Adrenal gland (tissue), 9 donors: ENCODE measurements at regions not wholly inside any gene's neighbourhood (a gene's known extent, or its start where the extent isn't known, plus 50 kb on each side); places are given as distances from the start of the nearest gene placed in this dataset.

Experiments
- DNase-seq, 7 donors: peaks; one replicate each; pipeline ENCODE4 v3.0.0-alpha.2; 2019 to 2020
- H3K27ac ChIP-seq, 5 donors: fragments of 200-600 bp; sonication (generic) in 4 of 5; 1 replicate in 3 of 5; 2 replicates in 2 of 5; pipeline versions ENCODE4 v1.5.1 to v1.8.0; 2016 to 2020; ENCODE audit warnings: mild to moderate bottlenecking in 1 of 5
- H3K27me3 ChIP-seq: fragments of 200-600 bp; 2 replicates; pipeline ENCODE4 v1.8.0; 2021
- H3K36me3 ChIP-seq, 2 donors: fragments of 200-600 bp; replicated peaks in 1 of 2; 1 replicate in 1 of 2; 2 replicates in 1 of 2; pipeline versions ENCODE4 v1.5.1 to v1.8.0; 2018 to 2022
- H3K4me1 ChIP-seq, 2 donors: fragments of 200-600 bp; replicated peaks in 1 of 2; 1 replicate in 1 of 2; 2 replicates in 1 of 2; pipeline versions ENCODE4 v1.5.1 to v1.8.0; 2018 to 2021
- H3K4me3 ChIP-seq, 4 donors: fragments of 200-600 bp; sonication (generic) in 3 of 4; one replicate each; pipeline ENCODE4 v1.5.1; 2016 to 2018
- H3K9me3 ChIP-seq, 3 donors: fragments of 200-600 bp; sonication (generic) in 1 of 3; replicated peaks in 1 of 3; 1 replicate in 2 of 3; 2 replicates in 1 of 3; pipeline versions ENCODE4 v1.5.1 to v1.8.0; 2016 to 2021
- CTCF ChIP-seq, 6 experiments: fragments of 450-650 bp in 4 of 6; fragments of 200-600 bp in 2 of 6; sonication (generic) in 1 of 6; IDR thresholded peaks; 1 replicate in 5 of 6; 2 replicates in 1 of 6; pipeline versions ENCODE4 v1.5.1 to v1.8.0; 2016 to 2021; ENCODE audit warnings: antibody characterized with exemption in 6 of 6, mild to moderate bottlenecking in 2 of 6, moderate library complexity in 1 of 6
- POLR2A ChIP-seq, 2 donors: fragments of 450-650 bp; IDR thresholded peaks; one replicate each; pipeline ENCODE4 v1.6.1; 2017; ENCODE audit warnings: antibody characterized with exemption in 2 of 2, mild to moderate bottlenecking in 2 of 2, moderate library complexity in 1 of 2
- WGBS, 4 donors: extraction: QIAGEN DNeasy Blood & Tissue Kit in 2 of 4; methylation state at CpG; one replicate each; pipeline versions ENCODE4 v1.1.5 to v1.1.7; 2013 to 2017; 5-methylcytosine and 5-hydroxymethylcytosine counted together
- intact Hi-C, 2 donors: fragments of 100-400 bp; cut with DNase I; formaldehyde crosslinking; loops; one replicate each; pipeline versions ENCODE4 v1.14.1 to v1.15.0; 2022 to 2023
- donor health status: healthy with polysubstance abuse.
- donor health status: Bipolar disorder and iron deficiency.
- donor health status: DM: yes; HTN: yes; CAD: no.
- donor health status: DM: no; HTN: no; CAD: no.
- donor health status: DM: no; HTN: no; CAD: no.

DNA sequence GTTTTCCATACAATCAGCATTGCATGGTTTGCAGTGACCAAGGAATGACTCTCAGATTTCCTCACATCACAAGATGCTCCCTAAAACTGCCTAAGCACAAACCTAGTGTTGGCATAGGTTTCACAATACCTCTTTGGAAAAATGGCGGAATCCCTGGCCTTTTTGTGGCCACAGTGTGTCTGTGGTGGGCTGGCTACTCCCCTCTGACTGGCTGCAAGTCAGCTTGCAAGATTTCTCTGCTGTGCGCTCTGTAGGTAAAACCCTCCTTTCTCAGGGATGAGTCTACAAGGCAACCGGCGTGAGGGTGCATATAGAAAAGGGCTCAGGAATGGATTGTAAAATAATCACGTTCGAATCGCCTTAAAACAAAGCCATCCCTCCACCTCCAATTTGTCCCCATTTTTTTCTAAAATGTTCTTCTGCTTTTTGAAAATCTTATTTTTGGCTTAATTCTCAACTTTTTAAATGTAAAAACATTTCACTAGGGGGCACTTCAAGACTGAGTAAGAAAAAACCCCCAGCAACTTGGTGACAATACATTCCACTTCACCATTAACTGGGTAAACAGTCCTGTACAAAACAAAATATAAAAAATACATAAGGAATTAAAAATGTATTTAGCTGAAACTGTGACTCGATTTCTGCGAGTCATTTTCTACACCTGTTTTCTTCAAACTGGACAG is 235.6 kb downstream of the STIM2 start:
- WGBS, 4 donors: 65 to 73% (median 67%) methylated on average over 9 of the region's 9 CpGs
- H3K27ac ChIP-seq: no peak overlapping the region
- H3K4me3 ChIP-seq: no peak overlapping the region
- H3K36me3 ChIP-seq: no peaks in the 10 kb centered on the region
- TF ChIP-seq CTCF (IDR thresholded peaks at IDR 0.05): no peak
- intact Hi-C loops: no loop called here
- no peaks in the 10 kb centered on the region for H3K4me1 ChIP-seq
- peaks cover 3% of the 10 kb centered on the region for H3K27me3 ChIP-seq
- DNase-seq: no peak
- no peaks in the 10 kb centered on the region for H3K9me3 ChIP-seq

GRCh38 chr4:27098034-27098433 is 237.4 kb downstream of the STIM2 start:
- Histone ChIP-seq H3K9me3 (no peaks in the 10 kb centered on the region), H3K4me3 (no peak overlapping the region), H3K27me3 (no peaks in the 10 kb centered on the region), H3K36me3 (no peaks in the 10 kb centered on the region), H3K27ac (no peak overlapping the region), H3K4me1 (no peaks in the 10 kb centered on the region)
- WGBS, 4 donors: 41 to 65% (median 49%) methylated on average over 1 of the region's 1 CpG
- intact Hi-C loops: no loop called here
- TF ChIP-seq POLR2A (IDR thresholded peaks at IDR 0.05): no peak
- TF ChIP-seq CTCF (IDR thresholded peaks at IDR 0.05): no peak
- DNase-seq: no peak

DNA sequence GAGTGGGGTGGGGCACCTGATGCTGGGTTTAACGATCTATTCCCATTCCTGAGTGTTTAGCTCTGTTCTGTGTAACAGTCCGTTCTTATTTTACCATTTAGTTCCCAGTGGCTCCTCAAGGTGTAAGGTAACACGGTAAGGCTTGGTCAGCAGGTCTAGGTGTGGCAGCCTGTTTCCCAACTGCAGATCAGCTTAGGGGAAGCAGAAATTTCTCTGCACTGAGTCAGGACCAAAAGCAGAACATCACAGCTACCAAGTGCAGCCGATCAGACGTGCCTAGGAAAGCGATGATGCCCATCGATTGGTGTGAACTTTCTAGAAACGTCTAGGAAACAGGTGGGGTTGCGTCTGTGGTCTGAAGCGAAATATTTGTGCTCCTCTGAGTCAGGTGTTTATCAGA is 240.1 kb downstream of the STIM2 start:
- peaks cover 4% of the 10 kb centered on the region for H3K27me3 ChIP-seq
- WGBS, 4 donors: 69 to 81% (median 75%) methylated on average over 10 of the region's 10 CpGs
- intact Hi-C loops: no loop called here
- no peaks in the 10 kb centered on the region for H3K4me1 ChIP-seq
- H3K9me3 ChIP-seq: no peaks in the 10 kb centered on the region
- DNase-seq: no peak
- TF ChIP-seq CTCF (IDR thresholded peaks at IDR 0.05) (no peak), POLR2A (IDR thresholded peaks at IDR 0.05) (no peak)
- H3K4me3 ChIP-seq: no peak overlapping the region
- H3K36me3 ChIP-seq: no peaks in the 10 kb centered on the region
- no peak overlapping the region for H3K27ac ChIP-seq

- WGBS, 4 donors: 57 to 64% (median 63%) methylated on average over 10 to 12 of the region's 12 CpGs
- no peak for DNase-seq
- no peaks in the 10 kb centered on the region for H3K4me1 ChIP-seq
- H3K9me3 ChIP-seq: no peaks in the 10 kb centered on the region
- intact Hi-C loops: no loop called here
- no peak for TF ChIP-seq POLR2A (IDR thresholded peaks at IDR 0.05)
- no peak for TF ChIP-seq CTCF (IDR thresholded peaks at IDR 0.05)
- no peak overlapping the region for H3K4me3 ChIP-seq
- H3K27ac ChIP-seq: no peak overlapping the region
- peaks cover 4% of the 10 kb centered on the region for H3K27me3 ChIP-seq
- no peaks in the 10 kb centered on the region for H3K36me3 ChIP-seq
Observed at GRCh38 chr4:27101126-27101525, 240.5 kb downstream of the STIM2 start.
